ENCODE measurements at regions not wholly inside any gene's neighbourhood (a gene's known extent, or its start where the extent isn't known, plus 50 kb on each side); places are given as distances from the start of the nearest gene placed in this dataset.

DNA sequence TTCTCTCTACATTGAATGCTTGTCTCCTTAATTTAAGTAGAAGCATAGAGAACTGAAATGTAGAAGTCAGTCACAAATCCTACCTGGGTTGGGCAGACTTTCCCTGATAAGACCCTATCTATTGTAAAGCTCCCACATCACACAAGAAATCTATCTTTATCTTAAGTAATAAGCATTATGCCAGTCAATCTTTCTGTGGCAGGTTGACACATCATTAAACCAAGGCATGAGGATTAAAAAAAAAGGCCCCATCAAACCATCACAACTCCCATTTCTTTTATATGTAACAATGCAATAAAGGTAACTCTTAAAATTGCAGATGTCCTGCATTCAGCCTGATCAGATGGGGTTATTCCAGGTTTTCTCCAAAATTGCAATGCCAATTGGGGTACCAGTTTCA, 311.8 kb downstream of the TOX3 start:
- DNase-seq (ENCODE audit: low read depth in 2 of 2) = no peak

DNA sequence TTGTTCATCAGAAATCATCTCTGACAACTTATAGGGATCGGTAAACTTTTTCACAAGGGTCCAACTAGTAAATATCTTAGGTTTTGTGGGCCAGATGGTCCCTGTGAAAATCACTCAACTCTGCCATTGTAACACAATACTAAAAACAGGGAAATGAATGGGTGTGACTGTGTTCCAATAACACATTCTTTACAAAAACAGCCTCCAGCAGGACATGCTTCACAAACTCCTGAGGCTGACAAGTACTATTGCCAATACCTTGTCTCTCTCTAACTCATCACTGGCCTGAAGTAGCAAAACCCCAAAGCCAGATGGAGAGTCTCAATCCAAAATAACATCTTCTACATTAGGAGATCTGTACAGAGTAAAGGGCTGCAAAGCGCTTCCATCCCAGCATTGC, 312.3 kb downstream of the TOX3 start:
- no peak for DNase-seq (ENCODE audit: low read depth in 2 of 2)

DNA sequence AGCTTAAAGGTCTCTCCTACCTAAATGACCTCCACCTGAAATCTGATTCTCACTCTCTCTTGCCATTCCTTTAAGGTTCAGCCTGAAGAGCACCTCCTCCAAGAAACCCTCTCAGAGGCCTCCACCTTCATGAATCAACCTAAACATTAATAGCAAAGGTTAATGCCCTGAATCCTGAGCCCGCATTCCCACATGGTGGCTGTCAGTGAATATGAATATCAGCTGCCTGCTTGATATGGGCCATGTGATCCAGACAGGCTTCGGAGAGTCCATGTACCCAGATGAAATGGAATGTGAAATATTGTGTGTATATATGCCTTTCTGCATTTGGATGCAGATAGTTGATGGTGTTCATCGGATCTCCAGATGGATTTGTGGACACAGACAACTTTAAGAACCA, 317.5 kb downstream of the TOX3 start:
- no peak for DNase-seq (ENCODE audit: low read depth in 2 of 2)

DNA sequence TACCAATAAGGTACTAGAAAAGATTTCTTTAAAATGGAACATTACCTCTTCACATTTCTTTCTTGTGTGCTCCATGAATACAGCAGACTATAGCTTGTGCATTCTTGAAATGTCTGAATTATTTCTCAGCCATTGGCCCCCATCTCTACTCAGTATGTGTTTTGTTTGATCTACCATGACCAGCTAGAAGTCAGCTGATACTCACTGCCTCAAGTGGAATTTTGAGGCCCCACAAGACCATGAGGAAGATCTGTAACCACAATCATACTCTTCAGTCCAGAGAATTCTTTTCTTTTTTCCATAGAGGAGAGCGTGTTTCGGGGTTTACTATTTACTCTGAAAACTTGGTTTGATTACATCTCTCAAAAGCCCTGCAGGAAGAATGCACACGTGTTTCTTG, 319.1 kb downstream of the TOX3 start:
- DNase-seq (ENCODE audit: low read depth in 2 of 2) = no peak

DNA sequence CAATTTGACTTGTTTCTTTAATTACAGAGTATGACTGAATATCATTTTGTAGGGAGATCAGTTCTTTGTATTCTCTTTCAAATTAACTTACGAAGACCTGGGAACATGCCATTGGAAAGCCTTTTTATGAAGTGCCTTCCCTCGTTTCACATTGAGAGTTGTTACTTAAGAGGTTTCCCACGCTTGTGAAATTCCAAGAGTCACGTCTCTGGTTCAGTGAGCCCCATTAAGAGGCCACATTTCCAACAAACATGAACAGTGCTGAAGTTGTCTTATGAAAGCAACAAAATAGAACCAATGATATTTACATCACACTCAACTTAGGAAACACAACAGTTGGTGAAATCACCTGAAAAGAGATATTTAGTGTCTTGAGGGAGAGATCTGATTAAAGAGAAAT, 334.1 kb downstream of the TOX3 start:
- DNase-seq (ENCODE audit: low read depth in 2 of 2) = no peak

DNA sequence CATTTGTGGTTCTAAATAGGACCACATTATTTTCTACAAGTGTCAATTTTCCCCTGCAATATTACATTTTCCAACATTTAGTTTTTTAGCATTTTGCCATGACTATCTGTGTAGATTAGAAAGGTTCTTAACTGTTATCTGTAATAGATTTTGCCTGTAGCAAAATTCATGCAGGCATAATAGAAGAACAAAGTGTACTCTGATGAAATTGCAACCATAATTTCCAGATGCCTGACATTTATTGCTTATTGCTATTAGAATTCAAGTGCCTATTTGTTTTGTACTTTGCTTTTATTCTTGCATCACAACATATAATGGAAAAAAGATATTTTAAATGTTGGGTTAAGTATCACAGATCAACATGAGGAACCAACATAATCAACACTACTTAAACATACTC, 337.7 kb downstream of the TOX3 start:
- no peak for DNase-seq (ENCODE audit: low read depth in 2 of 2)

DNA sequence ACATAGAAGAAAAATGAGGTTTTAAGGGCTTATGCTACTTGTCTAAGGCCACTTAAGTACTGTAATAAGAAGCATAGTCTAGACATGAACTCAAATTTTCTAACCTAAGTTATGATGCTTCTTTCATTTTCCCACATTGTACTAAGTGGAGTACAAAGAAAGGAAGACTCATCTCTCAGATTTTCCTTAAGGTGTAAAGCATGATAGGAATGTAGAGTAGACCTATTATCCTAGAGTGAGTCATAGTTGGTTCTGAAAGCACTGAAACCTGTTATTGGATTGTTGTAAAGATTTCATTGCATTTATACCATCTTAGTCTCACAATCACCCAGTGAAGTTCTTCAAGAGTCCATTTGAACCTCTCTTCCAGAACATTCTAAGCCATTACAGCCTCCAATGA, 343.8 kb downstream of the TOX3 start:
- no peak for DNase-seq (ENCODE audit: low read depth in 2 of 2)

DNA sequence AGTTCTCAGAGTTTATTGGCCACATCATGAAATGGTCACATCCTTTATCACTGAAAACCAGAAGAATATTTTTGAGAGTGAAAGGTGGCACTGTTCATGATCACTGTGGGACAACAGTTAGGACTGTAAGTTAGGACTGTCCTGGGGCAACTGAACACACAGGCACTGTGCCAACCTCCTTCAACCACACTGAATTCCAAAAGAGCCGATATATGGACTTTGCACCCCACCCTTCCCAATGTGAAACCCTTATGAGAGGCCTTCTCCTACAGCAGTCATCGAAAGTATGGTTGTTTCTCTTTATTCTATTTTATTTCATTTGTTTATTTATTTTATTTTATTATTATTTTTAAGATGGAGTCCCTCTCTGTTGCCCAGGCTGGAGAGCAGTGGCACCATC, 353.5 kb downstream of the TOX3 start:
- DNase-seq (ENCODE audit: low read depth in 2 of 2) = no peak

DNA sequence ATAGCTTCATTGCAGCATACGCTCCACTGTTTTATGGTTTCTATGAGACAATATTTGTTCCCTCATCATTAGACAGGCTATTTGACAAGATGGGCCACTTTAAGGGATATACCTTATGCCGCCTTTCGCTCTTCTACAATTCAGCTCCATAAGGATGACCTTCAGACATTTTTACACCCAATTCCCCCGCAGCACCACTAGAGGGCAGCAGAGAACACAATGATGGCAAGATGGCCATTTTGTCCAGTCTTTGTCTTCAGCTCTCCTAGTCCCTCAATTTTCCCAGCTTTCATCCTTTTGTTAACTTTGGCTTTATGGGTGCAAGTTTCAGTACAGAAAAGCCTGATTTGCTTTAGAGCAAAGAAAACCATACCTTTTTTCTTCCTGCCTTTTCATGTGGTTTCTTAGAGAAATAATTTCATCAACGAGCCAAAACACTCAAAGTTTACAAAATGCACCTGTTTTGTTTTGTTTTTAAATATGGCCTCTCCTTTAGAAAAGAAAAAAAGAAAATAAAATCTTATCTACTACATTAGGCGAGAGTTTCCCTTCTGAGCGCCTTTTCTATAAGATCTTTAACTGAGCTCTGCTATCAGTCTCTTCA, 355.3 kb downstream of the TOX3 start:
- DNase-seq (ENCODE audit: low read depth in 2 of 2) = peak; percentile 13 to 26

DNA sequence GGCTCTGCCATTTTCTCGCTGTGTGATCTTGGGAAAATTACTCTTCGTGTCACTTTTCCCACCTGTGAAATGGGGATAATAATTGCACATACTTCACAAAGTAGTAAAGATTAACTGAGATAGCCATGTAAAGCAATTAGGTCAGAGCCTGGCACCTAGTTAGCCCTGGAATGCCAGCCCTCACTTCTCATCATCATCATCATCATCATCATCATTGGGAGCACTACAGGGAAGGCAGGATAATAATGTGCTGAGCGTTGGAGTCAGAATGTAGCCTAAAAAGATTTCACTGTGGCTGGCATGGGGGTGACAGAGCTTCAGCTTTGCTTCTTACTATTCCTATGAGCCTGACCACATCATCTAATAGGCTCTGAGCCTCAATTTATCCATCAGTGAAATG, 362.6 kb downstream of the TOX3 start:
- no peak for DNase-seq (ENCODE audit: low read depth in 2 of 2)

DNA sequence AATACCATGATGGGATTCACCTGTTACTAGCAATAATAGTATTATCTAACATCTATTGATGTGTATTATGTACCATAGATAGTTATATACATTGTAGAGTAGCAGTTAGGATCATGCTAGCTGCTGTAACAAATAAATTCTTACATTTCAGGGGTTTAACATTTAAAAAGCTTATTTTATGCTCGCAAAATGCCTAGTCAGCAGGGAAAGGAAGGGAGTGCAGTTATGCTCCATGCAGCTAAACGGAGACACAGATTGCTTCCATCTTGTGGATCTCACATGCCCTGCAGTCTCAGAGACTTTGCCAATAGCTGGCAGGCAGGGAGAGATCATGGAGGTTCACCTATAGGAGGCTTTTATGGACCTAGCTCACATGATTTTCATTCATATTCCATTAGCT, 364.1 kb downstream of the TOX3 start:
- no peak for DNase-seq (ENCODE audit: low read depth in 2 of 2)

DNA sequence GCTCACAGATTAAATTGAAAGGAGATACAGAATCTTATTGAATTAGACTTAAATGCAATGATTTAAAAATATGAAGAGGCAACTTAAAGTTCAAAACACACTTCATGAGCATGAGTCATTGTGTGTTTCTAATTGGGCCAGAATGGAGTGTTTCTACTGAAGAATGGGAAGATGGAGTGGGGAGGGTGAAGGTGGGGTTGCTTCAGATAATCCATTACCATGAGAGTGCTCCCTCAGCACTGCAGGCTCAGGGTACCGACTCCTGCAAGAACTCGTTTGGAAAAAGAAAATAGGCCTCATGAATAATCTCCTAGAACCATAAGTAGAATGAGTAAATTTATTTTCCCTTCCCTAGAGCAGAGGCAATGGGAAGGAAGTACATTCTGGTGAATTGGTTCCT, 372.8 kb downstream of the TOX3 start:
- no peak for DNase-seq (ENCODE audit: low read depth in 2 of 2)

DNA sequence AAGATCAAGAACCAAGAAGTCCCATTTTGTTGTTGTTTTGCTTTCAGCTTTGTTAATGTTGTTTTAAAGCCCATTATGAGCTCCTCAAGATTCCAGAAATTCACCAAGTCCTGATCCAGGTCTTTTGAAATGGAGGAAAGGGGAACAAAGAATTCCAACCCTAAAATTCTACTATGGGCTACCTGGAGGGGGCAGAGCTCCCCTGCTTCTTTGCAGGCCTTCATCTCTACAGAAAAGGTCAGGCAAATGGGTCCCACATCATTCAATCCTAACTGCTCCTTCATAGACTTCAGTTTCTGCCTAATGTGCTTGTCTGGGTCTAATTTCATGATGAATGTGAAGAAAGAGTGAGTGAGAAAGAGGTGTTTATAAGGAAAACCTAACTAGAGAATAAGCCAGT, 375.5 kb downstream of the TOX3 start:
- no peak for DNase-seq (ENCODE audit: low read depth in 2 of 2)

DNA sequence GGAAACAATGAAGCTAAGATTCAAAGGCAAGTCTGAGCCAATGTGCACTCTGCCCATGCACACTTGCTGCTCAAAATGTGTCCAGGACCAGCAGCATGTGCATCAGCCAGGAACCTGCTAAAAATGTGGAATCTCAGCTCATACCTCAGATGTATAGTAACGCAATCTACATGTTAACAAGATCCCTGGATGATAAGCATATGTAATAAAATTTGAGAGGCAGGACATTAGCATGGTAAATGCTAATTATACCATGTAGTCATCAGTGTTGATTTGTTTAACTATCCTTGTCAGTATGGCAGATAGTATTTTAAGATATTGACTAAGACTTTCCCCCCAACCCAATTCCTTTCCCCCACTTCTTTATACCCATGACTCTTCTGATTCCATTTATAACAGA, 379.6 kb downstream of the TOX3 start:
- DNase-seq (ENCODE audit: low read depth in 2 of 2) = no peak

DNA sequence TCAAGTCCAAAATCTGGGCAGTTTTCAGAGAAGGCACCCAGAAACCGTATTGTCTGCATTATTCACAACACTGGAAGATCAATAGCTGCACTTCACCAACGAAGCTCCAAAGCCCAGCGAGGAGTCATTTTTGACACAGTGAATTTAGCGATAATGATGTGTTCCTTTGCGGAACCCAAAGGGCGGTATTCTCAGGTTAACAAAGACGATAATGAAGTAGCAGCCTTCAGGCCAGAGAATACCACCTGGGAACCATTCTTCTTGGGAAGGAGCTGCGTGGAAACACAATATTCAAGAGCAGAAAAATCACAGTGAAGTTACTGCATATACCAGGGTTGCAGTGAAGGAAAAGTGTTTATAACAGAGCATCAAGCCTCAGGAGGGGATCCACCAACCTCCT, 381.0 kb downstream of the TOX3 start:
- DNase-seq (ENCODE audit: low read depth in 2 of 2) = no peak

DNA sequence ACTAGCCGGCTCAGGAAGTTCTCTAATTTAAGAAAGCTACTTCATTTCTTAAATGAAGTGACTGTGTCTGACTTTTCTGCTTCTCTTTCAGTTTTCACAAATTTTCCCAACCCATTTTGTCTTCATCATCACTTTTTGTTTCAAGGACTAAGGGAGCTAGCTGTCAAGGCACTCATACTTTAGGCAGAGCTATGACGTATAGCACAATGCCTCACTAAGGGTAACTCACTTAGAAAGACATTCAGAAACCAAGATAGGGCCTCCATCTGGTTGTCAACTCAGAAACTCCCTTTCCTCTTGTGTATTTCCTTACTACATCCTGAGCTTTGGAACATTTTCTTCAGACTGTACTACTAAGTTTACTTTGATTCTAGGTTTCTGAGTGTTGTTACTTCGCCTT, 397.9 kb downstream of the TOX3 start:
- DNase-seq (ENCODE audit: low read depth in 2 of 2) = no peak

DNA sequence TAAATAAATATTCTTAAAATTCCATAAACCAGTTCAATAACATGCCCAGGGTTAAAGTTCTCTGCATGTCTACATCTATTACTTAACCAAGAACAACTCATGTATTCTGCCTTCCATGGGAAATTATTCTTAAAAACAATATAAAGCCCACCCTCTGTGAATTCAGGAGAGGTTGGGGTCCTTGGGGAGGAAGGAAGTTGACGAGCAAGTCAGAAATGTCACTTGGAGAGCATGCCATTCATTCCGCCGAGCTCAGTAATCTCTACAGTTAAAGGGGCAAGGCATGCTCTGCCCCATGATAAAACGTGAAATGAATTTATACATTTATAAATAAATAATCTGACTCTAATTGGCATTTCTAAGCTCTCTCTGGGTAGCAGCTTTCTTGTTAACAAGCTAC, 405.1 kb downstream of the TOX3 start:
- no peak for DNase-seq (ENCODE audit: low read depth in 2 of 2)

DNA sequence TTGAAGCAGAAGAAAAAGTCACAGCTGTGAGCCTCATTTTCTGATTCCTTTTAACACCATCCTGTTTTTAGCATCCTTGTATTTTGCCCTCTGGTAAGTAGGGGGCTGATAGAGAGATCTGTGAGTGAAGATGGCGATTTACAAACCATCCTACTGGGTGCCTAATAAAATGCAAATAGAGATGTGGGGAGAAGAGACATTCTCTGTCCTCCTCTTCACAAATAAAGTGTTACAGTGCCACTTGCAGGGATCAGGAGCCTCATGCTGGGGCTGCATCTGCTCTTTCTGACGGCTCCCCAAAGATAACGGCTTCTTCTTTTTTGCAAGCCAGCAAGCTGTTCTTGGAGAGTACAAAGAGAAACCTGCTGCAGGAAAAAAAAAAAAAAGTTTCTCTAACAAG, 418.6 kb downstream of the TOX3 start:
- no peak for DNase-seq (ENCODE audit: low read depth in 2 of 2)

DNA sequence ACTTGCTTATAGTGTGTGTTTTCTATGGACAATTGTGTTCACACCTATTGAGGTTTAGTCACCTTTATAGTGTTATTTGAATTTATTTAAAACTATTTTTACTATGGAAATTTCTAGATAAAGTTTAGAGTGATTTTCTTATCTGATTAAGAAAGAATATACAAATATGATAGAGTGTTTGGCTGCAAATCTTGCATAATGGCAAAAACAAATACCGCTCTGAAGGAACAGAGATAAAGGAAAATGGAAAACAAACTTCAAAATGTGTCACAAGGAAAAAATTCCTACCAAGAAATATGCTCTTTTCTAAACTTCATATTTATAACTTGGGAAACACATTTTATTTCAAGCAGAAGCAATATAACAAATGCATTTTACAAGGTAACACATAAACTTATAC, 423.1 kb downstream of the TOX3 start:
- DNase-seq (ENCODE audit: low read depth in 2 of 2) = no peak

DNA sequence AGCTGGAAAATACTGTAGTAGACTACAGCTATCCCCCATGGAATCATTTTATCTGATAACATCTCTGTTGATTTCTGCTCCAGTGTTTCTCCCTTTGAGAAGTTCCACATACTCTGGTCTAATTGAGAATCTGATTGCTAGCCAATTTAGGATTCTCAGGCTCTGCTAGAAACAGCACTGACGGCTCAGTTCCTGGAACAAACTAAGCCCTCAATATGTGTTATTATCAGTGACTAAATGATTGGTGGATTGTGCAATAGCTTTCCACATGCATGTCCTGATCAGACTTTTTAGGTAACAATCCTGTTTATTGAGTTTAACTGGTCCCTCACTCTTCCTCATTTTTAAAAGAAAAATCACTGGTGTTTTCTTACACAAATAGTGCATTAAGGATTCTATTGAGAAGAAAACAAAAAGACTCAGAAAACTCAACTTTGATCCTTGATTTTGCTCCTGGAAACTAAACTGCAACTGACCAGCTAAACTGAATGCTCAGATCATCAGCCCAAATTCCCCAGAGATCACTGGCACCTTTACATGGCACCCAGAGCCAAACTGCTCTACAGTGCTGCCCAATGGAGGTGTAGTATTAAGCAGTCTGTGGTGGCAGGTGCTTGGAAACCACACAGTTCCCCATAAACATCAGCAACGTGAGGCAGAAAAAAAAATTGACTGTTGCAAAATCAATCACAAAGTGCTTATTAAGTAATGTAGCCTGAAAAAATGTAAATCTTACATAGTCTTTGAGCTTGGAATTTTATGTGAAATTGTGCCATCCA, 423.7 kb downstream of the TOX3 start:
- no peak for DNase-seq (ENCODE audit: low read depth in 2 of 2)

DNA sequence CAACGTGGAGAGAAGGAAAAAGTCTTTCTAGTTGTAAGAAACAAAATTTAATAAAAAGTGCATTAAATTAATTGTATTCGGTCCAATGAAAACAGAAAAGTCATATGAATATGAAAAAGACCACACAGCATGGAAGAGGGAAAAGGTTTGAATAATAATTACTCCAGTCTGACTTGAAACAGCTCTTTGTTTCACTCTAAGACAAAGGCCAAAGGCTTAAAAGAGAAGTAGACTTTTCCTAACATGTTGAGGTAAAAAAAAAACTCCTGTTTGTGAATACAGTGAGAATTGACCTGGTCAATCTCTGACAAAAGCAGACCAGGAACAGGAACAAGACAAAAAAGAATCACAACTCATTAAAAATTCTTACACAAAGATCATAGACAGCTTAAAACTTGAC, 429.8 kb downstream of the TOX3 start:
- no peak for DNase-seq (ENCODE audit: low read depth in 2 of 2)

DNA sequence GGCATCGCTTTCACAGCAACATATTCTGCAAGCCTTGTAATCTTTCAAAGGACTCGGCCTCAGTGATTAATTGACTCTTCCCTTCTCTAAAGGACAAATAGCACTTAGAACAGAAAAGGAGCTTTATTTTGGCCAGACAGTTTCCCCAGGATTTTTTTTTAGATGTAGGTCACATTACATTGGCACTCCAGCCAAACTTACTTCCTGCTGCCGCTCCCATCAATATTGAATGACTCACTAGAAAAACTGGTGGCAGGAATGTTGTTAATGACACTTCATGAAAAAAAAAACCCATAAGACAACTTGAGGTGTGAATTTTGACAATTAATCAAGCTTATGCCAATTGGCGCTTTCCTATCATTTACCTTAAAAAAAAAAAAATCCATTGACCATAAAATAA, 432.6 kb downstream of the TOX3 start:
- DNase-seq (ENCODE audit: low read depth in 2 of 2) = no peak

DNA sequence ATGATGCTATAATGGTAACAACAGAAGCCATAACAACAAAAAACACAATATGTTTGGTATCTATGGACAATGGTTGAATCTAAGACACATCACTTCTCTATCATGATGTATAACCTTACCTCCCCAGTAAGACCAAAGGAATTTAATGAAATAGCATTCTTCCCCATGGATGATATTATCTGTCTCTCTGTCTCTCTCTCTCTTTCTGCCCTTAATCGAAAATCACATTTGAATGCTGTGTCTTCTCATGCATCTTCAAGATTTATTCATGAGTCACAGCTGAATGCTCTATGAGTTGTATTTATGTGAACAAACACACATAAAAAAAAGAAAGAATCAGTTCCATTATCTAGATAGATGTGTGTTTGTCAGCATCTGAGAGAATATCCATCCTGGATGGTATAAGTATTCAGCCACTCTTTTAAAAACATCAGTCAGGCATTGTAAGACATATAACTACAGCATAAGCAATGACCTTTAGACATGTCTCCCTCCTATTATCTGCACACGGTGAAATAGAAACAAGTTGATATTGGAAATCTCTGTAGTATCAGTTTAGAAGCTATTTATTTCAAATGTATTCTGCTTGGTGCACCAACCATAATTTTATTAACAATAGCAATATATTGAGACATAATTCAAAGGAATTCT, 433.3 kb downstream of the TOX3 start:
- no peak for DNase-seq (ENCODE audit: low read depth in 2 of 2)

Measured in stimulated activated CD4-positive, alpha-beta T cell treated with anti-CD3 and anti-CD28 coated beads, Interleukin-1b, Interleukin-23, amount 100 ng/mL, for 4 hours (primary cell).